Activated CD4-positive, alpha-beta T cell treated with anti-CD3 and anti-CD28 coated beads, Interleukin-2, amount 50 U/mL, for 4 hours (primary cell): ENCODE measurements at regions not wholly inside any gene's neighbourhood (a gene's known extent, or its start where the extent isn't known, plus 50 kb on each side); places are given as distances from the start of the nearest gene placed in this dataset.

ENCODE experiments used
- DNase-seq, 2 experiments: peaks; one replicate each; pipeline ENCODE4 v3.0.0-alpha.2; 2020

DNA sequence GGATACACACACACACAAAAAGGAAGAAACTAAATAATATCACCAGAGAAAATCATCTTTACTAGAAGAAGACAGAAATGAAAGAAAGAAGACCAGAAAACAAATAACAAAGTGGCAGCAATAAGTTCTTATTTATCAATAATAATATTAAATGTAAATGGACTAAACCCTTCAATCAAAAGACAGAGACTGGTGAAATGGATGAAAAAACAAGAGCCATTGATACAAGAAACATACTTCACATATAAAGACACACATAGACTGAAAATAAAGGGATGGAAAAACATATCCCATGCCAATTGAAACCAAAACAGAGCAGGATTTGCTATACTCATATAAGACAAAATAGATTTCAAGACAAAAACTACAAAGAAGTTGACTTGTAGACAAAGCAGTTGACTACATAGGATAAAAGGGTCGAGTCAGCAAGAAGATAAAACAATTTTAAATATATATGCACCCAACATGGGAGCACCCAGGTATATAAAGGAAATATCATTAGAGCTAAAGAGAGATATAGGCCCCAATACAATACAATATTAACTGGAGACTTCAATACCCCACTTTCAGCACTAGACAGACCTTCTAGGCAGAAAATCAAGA, 259.4 kb downstream of the EPM2A start:
- no peak for DNase-seq

DNA sequence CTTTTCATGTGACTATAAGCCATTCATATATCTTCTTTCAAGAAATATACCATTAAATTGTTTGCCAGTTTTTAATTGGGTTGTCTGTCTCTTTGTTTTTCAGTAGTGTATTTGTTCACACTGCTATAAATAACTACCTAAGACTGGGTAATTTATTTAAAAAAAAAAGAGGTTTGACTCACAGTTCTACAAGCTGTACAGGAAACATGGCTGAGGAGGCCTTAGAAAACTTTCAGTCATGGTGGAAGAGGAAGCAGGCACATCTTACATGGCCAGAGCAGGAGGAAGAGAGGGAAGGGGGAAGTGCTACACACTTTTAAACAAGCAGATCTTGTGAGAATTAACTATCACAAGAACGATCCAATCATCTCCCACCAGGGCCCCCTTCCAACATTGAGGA, 255.3 kb downstream of the EPM2A start:
- DNase-seq, result no peak

DNA sequence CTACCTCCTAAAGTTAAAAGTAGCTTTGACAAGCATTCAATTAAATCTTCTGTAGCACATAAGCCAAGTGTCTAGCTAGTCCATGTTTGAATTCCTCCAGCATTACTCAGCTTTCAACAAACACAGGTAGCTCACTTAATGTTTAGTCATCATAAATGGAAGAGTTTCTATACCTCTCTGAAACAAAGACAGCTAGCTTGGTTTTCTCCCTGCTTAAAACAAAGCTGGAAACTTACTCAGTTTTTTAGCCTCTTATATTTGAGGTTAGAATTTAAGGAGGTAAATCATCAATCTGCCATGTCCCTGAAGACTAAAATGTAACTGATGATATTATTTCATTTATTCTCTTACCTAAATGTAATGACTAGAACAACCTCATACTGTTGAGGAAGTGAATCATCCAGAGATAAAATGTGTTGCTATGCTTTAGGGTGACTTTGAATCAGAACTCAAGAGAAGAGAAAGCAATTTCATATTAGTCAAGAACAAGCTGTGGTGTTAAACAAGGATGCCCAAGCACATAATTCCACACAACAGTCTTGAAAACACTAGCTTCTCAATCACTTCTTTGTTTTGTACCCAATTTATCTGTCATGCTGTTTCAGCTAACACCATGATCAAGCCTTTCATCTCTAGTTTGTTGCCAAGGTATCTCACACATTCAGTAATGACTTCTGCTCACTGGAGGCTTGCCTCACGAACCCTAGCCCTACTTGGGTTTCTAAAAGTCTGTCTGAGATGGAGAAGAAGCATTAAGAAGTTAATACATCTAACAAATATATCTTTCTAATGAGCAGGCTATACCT, 251.9 kb downstream of the EPM2A start:
- DNase-seq, result no peak

DNA sequence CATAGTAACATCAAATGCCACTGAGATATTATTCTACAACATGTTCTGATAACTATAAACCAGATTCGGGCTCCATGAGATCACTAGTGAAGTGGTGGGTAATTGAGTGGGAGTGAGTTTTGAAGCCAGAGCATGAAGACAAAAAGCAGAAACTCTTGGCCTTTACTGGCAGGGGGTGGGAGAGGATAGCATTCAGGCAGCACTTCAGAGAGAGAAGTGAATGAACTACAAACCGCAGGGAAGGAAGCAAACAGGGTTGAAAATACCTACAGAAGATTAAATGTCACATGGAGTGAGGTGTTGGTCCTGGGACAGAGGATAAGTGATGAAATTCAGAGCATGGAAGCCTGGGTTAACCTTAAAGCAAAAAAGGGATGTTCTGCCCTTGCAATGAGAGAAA, 250.0 kb downstream of the EPM2A start:
- no peak for DNase-seq

DNA sequence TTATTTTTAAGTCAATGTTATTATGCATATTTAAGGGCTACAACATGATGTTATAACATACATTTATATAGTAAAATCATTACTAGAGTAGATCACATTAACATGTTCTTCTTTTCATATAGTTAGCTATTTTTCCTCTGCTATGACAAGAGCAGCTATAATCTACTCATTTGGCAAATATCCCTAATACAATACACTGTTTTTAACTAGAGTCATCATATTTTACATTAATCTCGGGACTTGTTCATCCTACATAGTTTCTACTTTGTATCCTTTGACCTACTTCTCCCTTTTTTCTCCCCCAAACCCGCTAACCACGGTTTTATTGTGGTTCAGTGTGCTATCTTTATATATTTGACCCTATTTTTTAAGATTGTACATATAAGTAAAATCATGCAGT, 249.0 kb downstream of the EPM2A start:
- DNase-seq, result no peak

DNA sequence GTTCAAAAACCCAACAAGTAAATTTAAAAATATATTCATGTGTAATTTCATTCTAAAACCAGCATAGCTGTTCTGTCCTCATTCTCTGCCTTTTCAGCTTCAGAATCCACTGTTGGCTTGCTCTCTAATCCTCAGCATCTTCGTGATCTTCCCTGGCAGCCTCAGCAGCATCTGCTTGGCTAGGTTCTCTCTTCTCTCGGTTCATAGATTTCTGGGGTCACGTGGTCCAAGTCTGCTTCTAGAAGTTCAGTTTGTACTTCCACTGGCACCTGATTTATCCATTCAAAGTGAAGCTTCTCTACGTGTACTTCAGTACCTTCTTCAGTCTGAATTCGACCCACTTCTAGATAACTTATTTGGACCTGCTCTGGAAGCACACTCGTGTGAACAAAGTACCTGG, 245.7 kb downstream of the EPM2A start:
- DNase-seq, result no peak

DNA sequence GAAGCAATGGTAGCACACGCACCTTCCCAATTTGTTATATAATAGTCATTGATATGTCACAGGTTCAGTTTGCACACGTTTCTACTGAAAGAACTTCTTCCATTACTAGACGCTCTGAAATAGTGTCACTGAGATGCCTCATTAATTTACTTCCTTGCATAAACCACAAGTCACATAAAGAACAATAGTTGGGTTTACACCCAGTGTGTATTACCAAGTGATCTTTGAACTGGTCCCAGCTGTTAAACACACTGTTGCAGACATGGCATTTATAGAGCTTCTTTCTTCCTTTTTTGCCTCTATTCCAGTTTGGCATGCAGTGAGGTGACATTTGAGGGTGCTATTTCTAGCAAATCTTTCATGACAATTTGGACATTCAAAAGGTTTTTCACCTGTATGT, 245.3 kb downstream of the EPM2A start:
- DNase-seq, result no peak

DNA sequence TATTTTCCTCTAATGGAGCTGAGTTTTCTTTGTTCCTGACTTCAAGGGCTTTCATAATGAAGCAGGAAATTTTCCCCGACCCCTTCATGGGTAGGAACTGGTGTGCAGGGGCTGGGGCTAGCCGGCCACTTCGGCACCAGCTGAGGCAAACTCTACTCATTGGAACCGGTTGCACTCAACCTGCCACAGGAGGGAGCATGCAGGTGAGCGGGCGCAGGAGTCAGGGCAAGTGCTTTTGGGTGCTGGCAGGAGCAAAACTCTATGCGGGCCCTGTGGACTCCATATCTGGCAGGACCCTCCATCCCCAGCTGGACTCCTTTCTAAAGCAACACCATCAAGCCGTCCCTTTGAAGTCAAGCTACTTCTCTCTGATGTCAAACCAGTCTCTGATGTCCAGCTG, 244.2 kb downstream of the EPM2A start:
- no peak for DNase-seq

DNA sequence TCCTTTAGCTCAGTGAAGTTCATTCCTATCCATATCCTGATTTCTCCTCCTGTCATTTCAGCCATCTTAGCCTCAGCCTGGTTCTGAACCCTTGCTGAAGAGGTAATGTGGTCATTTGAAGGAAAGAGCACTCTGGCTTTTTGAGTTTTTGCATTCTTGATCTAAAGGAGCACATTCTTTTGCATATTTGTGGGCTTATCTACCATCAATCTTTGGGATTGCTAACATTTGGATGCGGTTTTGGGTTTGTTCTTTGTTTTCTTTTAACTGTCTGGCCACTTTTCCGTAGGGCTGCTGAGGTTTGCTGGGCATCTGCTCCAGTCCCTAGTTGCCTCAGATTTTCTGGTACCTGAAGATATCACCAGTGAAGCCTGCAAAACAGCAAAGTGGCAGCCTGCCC, 238.3 kb downstream of the EPM2A start:
- no peak for DNase-seq

DNA sequence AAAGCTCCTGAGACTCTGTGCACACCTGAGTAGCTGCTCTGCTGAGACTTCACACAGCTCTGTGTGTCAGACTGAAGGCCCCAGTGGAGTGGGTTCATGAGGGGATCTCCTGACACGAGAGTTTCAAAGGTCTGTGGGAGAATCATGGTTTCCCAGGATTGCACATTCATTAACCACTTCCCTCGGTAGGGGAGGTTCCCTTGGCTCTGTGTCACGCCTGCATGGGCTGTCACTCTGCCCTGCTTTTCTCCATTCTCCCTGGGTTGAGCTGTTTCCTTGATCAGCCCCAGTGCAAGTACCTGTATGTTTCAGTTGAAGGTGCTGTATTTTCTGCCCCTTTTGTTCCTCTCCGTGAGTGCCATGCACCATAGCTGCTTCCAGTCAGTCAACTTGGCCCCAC, 236.9 kb downstream of the EPM2A start:
- DNase-seq, result no peak

DNA sequence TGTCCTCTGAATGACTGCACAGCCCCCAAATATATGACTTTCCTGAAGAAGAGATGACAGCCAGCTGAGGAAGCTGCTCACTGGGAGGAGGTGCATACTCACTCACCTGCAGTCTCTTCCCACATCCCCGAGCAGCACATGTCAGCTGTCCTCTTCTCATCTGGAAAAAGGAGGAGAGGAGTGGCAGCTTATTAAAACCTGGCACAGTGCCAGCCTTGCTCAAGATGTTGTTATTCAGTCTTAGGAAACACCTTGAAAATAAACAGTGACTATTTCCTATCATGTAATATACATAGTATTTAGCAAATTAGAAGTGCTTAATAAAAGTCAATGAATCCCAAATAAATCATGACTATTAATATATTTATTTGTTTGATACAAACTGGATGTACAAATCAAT, 232.9 kb downstream of the EPM2A start:
- no peak for DNase-seq

DNA sequence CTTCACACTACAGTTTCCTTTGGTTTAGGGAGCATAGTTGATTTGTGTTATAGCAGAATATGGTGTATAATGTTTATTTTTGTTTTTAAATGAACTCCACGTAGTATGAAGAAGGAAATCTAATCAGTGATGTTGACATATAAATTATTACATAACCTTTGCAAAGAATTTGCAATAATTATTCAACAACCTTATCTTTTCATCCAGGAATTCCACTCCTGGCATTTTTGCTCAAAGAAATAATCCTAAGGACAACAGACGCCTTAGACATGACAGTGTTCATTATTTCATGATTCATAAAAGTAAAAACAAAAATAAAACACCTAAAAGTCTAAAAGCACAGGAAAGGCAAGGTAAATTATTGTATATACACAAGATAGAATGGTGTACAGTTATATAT, 229.2 kb downstream of the EPM2A start:
- DNase-seq, result no peak

DNA sequence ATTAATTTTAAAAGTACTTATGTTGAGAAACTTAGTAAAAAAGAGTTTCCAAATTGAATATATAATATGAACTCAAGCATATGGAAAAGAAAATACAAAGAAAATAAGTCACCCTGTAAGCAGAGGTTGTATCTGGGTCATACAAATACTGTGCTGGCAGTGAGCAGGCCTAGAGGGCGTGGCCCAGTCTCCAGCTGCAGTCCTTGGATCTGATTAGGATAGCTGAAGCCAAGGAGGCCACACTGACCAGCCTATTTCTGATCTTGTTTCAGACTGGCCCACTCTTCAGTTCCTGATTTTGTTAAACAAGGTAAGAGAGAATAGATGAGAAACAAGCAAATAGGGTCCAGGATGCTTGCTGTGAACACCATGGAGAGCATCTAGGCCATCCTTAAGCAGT, 228.8 kb downstream of the EPM2A start:
- no peak for DNase-seq

DNA sequence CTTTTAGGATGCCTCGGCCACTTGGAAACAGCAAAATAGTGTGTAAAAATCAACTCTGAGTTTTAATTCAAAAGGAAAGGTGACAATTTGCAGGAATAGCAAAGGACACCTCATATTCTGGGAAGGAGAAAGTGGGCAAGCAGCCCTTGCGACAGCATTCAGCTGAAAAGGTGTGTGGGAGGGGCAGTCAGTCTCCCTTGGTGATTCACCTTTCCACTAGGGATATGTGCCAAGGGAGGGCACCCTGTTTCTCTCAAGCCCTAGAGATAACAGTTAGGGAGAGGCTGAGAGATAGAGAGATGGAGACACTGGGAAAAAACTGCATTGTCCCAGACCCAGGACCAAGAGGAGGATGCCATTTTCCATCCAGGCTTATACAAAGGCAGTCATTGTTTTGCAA, 228.1 kb downstream of the EPM2A start:
- DNase-seq, result no peak

DNA sequence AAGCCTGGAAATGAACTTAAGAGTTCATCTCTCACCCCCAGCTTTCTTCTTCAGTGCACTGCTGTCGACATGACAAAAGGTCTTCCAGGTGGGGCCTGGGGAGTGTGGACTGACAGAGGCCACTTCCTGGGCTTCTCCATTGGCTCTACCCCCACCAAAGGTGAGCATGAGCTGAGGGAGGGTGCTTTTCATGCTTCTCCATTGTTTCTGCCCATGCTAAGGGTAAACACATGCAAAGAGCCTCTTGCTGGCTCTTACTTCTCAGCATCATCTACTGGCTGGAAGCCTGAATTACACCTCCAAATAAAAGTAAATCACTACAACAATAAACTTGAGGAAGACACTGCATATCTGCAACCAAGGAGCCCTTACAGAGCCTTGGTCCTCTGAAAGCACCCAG, 227.2 kb downstream of the EPM2A start:
- no peak for DNase-seq

DNA sequence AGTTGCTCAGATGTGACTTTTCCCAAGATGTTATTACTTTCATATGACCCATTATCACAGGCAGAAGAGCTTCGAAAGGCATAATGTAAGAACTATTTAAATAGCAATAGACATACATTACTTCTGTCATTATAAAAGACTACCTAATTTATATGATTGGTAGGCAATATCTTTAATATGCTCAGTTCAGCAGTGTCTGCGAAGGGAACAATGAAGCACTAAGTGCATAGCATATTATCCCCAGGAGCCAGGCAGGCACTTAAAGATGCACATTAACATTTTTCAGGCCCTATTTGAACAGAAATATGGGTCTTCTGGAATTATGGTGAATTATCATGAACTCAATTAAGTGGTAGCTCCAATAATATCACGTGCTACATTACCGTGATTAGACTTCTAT, 217.8 kb downstream of the EPM2A start:
- no peak for DNase-seq

DNA sequence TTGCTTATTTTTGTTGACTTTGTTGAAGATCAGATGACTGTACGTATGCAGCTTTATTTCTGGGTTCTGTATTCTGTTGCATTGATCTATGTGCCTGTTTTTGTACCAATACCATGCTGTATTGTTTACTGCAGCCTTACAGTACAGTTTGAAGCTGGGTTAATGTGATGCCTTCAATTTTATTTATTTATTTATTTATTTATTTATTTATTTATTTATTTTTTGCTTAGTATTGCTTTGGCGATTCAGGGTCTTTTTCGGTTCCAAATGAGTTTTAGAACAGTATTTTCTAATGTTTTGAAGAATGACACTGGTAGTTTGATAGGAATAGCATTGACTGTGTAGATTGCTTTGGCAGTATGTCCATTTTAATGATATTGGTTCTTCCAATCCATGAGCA, 210.3 kb downstream of the EPM2A start:
- no peak for DNase-seq

DNA sequence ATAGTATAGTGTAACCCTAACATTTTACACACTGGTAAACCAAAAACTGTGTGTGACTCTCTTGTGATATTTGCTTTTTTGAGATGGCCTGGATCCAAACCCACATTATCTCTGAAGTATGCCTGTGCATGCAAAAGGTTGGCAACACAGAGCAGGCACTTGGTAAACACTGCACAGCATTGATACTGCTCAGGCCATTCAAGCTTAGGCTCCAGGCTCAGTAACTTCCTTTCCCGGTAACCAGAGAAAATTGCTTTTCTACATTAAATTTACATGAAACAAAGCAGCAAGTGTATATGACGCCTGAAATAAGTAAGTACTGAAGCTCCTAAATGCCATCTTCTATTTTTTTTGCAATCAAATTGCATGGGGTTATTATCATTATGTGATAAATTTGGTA, 205.7 kb downstream of the EPM2A start:
- DNase-seq, result no peak

DNA sequence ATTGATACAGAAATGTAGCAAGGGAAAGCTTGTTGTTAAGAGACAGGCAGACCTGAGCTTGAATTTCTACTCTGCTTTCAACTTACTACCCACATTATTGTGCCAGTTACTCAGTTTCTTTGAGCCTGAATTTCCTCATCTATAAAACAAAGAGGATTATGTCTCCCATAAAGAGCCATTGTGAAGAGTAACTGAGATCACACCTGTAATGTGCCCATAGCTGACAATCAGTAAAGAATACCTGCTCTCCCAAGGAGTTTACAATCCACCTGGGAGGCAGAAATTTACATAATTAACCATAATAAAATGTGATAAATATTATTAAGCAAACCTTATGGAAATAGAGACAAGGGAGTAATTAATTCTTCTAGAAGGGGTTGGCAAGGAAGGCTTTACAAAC, 204.9 kb downstream of the EPM2A start:
- DNase-seq, result no peak

DNA sequence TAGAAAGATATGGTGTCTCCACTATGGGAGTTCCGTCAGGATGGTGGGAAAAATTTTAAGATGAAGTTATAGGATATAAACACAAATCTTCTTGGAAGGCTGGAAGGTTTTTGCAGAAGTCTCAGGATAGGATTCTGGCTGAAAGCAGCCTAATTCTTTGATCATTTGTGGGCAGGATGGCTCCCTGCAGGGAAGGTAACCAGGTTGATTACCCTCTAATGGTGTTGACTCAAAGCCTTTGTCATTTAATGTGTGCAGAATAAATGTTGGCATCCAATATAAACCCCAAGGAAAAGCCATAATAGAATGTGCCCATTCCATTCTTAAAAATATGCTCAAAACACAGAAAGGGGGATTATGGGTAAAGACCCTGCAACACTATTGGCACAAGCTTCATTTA, 204.3 kb downstream of the EPM2A start:
- no peak for DNase-seq

DNA sequence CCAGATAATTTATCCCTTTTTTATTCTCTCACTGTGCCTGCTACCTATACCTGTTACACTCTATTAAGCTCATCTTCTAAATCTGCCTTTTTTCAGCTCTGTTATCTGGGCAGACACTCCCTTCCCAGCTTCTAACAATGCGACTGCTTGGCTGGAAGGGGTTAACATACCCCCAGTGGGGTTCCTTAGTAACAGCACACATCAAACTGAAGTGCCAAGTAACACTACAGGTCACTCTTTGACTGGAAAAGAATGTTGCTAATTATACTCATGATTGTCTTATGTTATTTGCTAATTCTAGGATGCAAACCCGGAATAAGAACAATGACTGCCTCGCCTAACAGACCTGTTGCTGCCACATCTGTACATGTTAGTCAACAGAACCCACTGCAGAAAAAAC, 203.5 kb downstream of the EPM2A start:
- DNase-seq, result no peak

DNA sequence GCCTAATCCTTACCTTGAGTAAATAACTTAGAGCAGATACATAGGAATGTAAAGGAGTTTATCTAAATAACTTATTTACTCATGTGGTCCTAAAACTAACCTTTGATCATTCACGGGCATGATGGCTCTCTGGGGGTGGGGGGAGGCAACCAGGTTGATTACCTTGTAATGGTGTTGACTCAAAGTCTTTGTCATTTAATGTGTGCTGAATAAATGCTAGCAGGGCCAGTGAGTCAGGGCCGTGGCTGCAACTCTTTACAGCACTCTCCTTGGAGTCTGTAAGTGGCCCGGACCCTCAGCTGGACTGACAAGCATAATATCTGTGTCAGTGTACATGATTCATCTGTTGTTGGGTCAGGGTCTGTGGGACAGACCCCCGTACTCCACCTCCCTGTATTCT, 203.0 kb downstream of the EPM2A start:
- no peak for DNase-seq

DNA sequence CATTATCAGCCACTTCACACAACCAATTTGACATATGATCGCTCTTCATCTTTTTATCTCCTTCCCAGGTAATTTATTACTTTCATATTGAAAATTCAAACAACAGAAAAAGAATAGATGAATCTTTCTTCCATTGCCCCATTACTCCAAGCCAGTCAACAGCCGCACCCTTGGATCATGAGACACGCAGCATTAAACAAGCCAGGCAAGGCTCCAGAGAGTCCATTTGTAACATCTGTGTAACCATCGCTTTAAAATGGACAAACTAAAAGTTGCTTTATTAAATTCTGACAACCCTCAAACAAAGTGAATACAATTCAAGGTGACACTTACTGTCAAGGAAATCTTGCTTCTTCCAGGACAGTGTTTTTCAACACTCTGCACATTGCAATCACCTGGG, 200.3 kb downstream of the EPM2A start:
- no peak for DNase-seq

DNA sequence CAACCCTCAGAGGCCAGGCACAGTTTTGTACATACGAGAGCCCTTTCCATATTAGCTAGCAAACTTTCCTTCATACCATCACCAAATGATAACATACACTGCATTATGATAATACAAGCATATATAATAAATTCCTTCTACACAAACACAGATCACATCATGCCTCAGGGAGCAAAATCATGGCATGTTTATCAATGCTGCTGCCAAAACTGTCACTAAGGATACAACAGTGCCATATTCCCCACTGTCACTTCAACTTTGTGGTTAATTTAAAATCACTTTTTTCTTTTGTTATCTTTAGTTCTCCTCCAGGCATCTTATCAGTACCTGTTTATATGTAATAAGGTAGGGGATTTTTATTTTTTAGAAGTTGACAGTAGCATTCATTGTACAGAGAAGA, 196.3 kb downstream of the EPM2A start:
- no peak for DNase-seq

DNA sequence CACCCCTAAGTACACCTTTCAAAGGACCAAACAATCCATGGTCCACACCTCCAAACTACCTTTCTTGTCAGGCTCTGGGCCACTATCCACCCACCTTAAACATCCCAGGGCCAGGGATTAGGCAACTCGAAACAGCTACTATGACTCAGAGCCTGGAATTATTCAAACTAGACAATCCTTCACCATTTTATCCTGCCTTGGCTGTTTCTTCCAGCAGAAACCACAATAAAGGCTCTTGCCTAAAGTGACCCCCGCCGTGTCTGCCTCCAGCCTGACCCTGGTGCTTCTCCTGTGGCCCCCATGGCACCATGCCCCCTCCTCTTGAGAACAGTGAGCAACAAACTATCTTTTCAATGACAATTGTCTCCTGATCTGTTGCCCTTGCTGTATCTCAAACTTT, 195.5 kb downstream of the EPM2A start:
- no peak for DNase-seq
